ENCODE measurements at regions not wholly inside any gene's neighbourhood (a gene's known extent, or its start where the extent isn't known, plus 50 kb on each side); places are given as distances from the start of the nearest gene placed in this dataset.

- TF ChIP-seq GATA2 (IDR thresholded peaks at IDR 0.05; ENCODE audit: low read depth, low read length): no peak
- TF ChIP-seq GATA3 (IDR thresholded peaks at IDR 0.05; ENCODE audit: low read depth, low read length): no peak
Observed at GRCh38 chr5:98541641-98542040, 231.8 kb upstream of the RGMB start.

All from SH-SY5Y (cell line).